ENCODE measurements at regions not wholly inside any gene's neighbourhood (a gene's known extent, or its start where the extent isn't known, plus 50 kb on each side); places are given as distances from the start of the nearest gene placed in this dataset.
A peak's percentile ranks its signal among the peaks of the same experiment; 100 is the strongest.
"Not testable (repeated sequence)": the region's sequence is repeated elsewhere in the genome, so short reads cannot be mapped to it uniquely, and the experiment has no call there.

GRCh38 chr17:77341069-77341541 is 200.3 kb downstream of the SEC14L1 start:
- DNase-seq (ENCODE audit: low spot score) = no peak

- not testable (repeated sequence) for DNase-seq (ENCODE audit: low spot score)
These were observed 201.9 kb downstream of the SEC14L1 start for GRCh38 chr17:77342656-77342990.

GRCh38 chr17:77343031-77343800 is 202.4 kb downstream of the SEC14L1 start:
- DNase-seq (ENCODE audit: low spot score) = no peak

- DNase-seq (ENCODE audit: low spot score) = no peak
These were observed 203.3 kb downstream of the SEC14L1 start for GRCh38 chr17:77344038-77344437.

- DNase-seq (ENCODE audit: low spot score) = no peak
These were observed 204.6 kb downstream of the SEC14L1 start for GRCh38 chr17:77345260-77345910.

- DNase-seq (ENCODE audit: low spot score) = no peak
These were observed 206.0 kb downstream of the SEC14L1 start for GRCh38 chr17:77346765-77347164.

- DNase-seq (ENCODE audit: low spot score) = no peak
These were observed 206.8 kb downstream of the SEC14L1 start for GRCh38 chr17:77347544-77347943.

GRCh38 chr17:77349976-77350830 is 209.4 kb downstream of the SEC14L1 start:
- no peak for DNase-seq (ENCODE audit: low spot score)

GRCh38 chr17:77352441-77352840 is 211.7 kb downstream of the SEC14L1 start:
- no peak for DNase-seq (ENCODE audit: low spot score)

GRCh38 chr17:77352996-77353395 is 212.2 kb downstream of the SEC14L1 start:
- DNase-seq (ENCODE audit: low spot score) = no peak

GRCh38 chr17:77353684-77354419 is 213.1 kb downstream of the SEC14L1 start:
- no peak for DNase-seq (ENCODE audit: low spot score)

GRCh38 chr17:77354420-77354669 is 213.6 kb downstream of the SEC14L1 start:
- no peak for DNase-seq (ENCODE audit: low spot score)

GRCh38 chr17:77354670-77355455 is 214.1 kb downstream of the SEC14L1 start:
- peak; percentile 71 for DNase-seq (ENCODE audit: low spot score)

- peak; percentile 63 for DNase-seq (ENCODE audit: low spot score)
These were observed 215.4 kb downstream of the SEC14L1 start for GRCh38 chr17:77356109-77356689.

- peak; percentile 66 for DNase-seq (ENCODE audit: low spot score)
These were observed 216.0 kb downstream of the SEC14L1 start for GRCh38 chr17:77356690-77357201.

- DNase-seq (ENCODE audit: low spot score) = no peak
These were observed 218.0 kb downstream of the SEC14L1 start for GRCh38 chr17:77358801-77359200.

- no peak for DNase-seq (ENCODE audit: low spot score)
These were observed 218.5 kb downstream of the SEC14L1 start for GRCh38 chr17:77359236-77359635.

- DNase-seq (ENCODE audit: low spot score) = no peak
These were observed 221.3 kb downstream of the SEC14L1 start for GRCh38 chr17:77361986-77362620.

- DNase-seq (ENCODE audit: low spot score) = peak; percentile 34
These were observed 223.1 kb downstream of the SEC14L1 start for GRCh38 chr17:77363821-77364361.

- DNase-seq (ENCODE audit: low spot score) = peak; percentile 27
These were observed 223.7 kb downstream of the SEC14L1 start for GRCh38 chr17:77364381-77364911.
